GM23338 (cell line): ENCODE measurements at regions not wholly inside any gene's neighbourhood (a gene's known extent, or its start where the extent isn't known, plus 50 kb on each side); places are given as distances from the start of the nearest gene placed in this dataset.

Experiments
- ATAC-seq: fragments of 200-7000 bp; cut with Tn5 transposase; 3 replicates; pipeline ENCODE4 v1.9.1; 2020
- DNase-seq: peaks from one replicate; pipeline ENCODE4 v3.0.0-alpha.2; 2015; ENCODE audit warnings: low spot score
- H2AFZ ChIP-seq: fragments of 200-600 bp; sonication (generic); 2 replicates; pipeline ENCODE4 v1.8.0; 2016; ENCODE audit warnings: antibody characterized with exemption, mild to moderate bottlenecking, moderate library complexity
- H3F3A ChIP-seq: fragments of 200-600 bp; sonication (generic); replicated peaks from 2 replicates; pipeline ENCODE4 v1.8.0; 2017; ENCODE audit warnings: antibody characterized with exemption, mixed run types, low read depth
- H3K27ac ChIP-seq: fragments of 200-600 bp; sonication (generic); 2 replicates; pipeline ENCODE4 v1.6.1; 2016; ENCODE audit warnings: low read depth
- H3K27me3 ChIP-seq: fragments of 200-600 bp; sonication (generic); 2 replicates; pipeline ENCODE4 v1.8.0; 2016; ENCODE audit warnings: mild to moderate bottlenecking, mixed run types, moderate library complexity; ENCODE audit not compliant: insufficient read depth
- H3K36me3 ChIP-seq: fragments of 200-600 bp; sonication (generic); 2 replicates; pipeline ENCODE4 v1.8.0; 2016; ENCODE audit warnings: mild to moderate bottlenecking; ENCODE audit not compliant: insufficient read depth
- H3K4me1 ChIP-seq: fragments of 200-600 bp; sonication (generic); 2 replicates; pipeline ENCODE4 v1.8.0; 2016; ENCODE audit warnings: mild to moderate bottlenecking, moderate library complexity; ENCODE audit not compliant: insufficient read depth
- H3K4me2 ChIP-seq: fragments of 200-600 bp; sonication (generic); 2 replicates; pipeline ENCODE4 v1.7.1; 2017; ENCODE audit warnings: mixed run types
- H3K4me3 ChIP-seq: fragments of 200-600 bp; sonication (generic); 2 replicates; pipeline ENCODE4 v1.6.1; 2016; ENCODE audit warnings: mixed run types
- H3K79me2 ChIP-seq: fragments of 200-600 bp; sonication (generic); replicated peaks from 2 replicates; pipeline ENCODE4 v1.8.0; 2017; ENCODE audit warnings: mild to moderate bottlenecking; ENCODE audit not compliant: insufficient read depth
- H3K9me2 ChIP-seq: fragments of 200-600 bp; sonication (generic); 2 replicates; pipeline ENCODE4 v1.8.0; 2017; ENCODE audit not compliant: insufficient read depth
- H4K20me1 ChIP-seq: fragments of 200-600 bp; sonication (generic); replicated peaks from 2 replicates; pipeline ENCODE4 v1.8.0; 2017; ENCODE audit warnings: mild to moderate bottlenecking; ENCODE audit not compliant: insufficient read depth
- H3K27ac Mint-ChIP-seq: 2 replicates; pipeline ENCODE4 v1.8.0; 2020; ENCODE audit warnings: inconsistent platforms, mild to moderate bottlenecking, moderate library complexity, mixed read lengths
- H3K27me3 Mint-ChIP-seq: 3 replicates; pipeline ENCODE4 v1.8.0; 2022; ENCODE audit warnings: low read depth, mild to moderate bottlenecking, moderate library complexity, mixed read lengths, inconsistent platforms; ENCODE audit not compliant: insufficient read depth, poor library complexity
- H3K36me3 Mint-ChIP-seq: 3 replicates; pipeline ENCODE4 v1.8.0; 2021; ENCODE audit warnings: low read depth, mild to moderate bottlenecking, inconsistent platforms, moderate library complexity, mixed read lengths
- H3K4me1 Mint-ChIP-seq: 3 replicates; pipeline ENCODE4 v1.8.0; 2020; ENCODE audit warnings: mild to moderate bottlenecking, inconsistent platforms, mixed read lengths
- H3K4me3 Mint-ChIP-seq: 3 replicates; pipeline ENCODE4 v1.8.0; 2021; ENCODE audit warnings: moderate library complexity, mild to moderate bottlenecking, inconsistent platforms, mixed read lengths
- H3K9me3 Mint-ChIP-seq: 3 replicates; pipeline ENCODE4 v1.8.0; 2020; ENCODE audit warnings: moderate library complexity, mild to moderate bottlenecking, inconsistent platforms, mixed read lengths
- CREB1 ChIP-seq: fragments of 250-450 bp; sonication (Bioruptor Pico); IDR thresholded peaks from 2 replicates; pipeline ENCODE4 v1.5.0; 2020; ENCODE audit warnings: low read depth, mild to moderate bottlenecking, moderate library complexity
- ETS1 ChIP-seq: IDR thresholded peaks from 2 replicates; pipeline ENCODE4 v1.6.1; 2016; ENCODE audit warnings: antibody characterized with exemption
- EZH2 ChIP-seq: fragments of 200-600 bp; sonication (generic); IDR thresholded peaks from one replicate; pipeline ENCODE4 v1.8.0; 2017; ENCODE audit warnings: antibody characterized with exemption, mild to moderate bottlenecking, low read depth; ENCODE audit not compliant: unreplicated experiment
- NANOG ChIP-seq: IDR thresholded peaks from 2 replicates; pipeline ENCODE4 v1.6.1; 2016; ENCODE audit warnings: antibody characterized with exemption, borderline replicate concordance
- POLR2AphosphoS5 ChIP-seq: IDR thresholded peaks from 2 replicates; pipeline ENCODE4 v1.6.1; 2016; ENCODE audit warnings: antibody characterized with exemption, low read depth
- REST ChIP-seq: IDR thresholded peaks from one replicate; pipeline ENCODE4 v1.6.1; 2018; ENCODE audit warnings: antibody characterized with exemption; ENCODE audit not compliant: unreplicated experiment
- ZNF114 ChIP-seq: fragments of 250-450 bp; sonication (Bioruptor Pico); IDR thresholded peaks from 2 replicates; pipeline ENCODE4 v1.5.0; 2020; ENCODE audit warnings: mild to moderate bottlenecking, moderate library complexity
- TF ChIP-seq, protein P1 (sequence below), 2 experiments: fragments of 200-600 bp in 1 of 2; sonication (generic) in 1 of 2; conservative IDR thresholded peaks; 2 replicates each; pipeline versions ENCODE4 v1.5.1 to v1.6.1; 2016 to 2017; ENCODE audit warnings: antibody characterized with exemption in 2 of 2, low read depth in 2 of 2, mild to moderate bottlenecking in 2 of 2, moderate library complexity in 1 of 2

DNA sequence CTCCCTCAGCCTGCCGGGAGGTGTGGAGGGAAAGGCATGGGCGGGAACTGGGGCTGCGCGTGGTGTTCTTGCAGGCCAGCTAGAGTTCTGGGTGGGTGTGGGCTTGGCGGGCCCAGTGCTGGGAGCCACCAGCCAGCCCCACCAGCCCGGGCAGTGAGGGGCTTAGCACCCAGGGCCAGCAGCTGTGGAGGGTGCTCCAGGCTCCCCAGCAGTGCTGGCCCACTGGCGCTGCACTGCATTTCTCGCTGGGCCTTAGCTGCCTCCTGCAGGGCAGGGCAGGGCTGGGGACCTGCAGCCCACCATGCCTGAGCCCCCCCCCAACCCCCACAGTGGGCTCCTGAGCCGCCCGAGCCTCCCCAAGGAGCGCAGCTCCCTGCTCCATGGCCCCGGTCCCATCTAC is 304.2 kb downstream of the KCNA4 start (continued):
- TF ChIP-seq ZNF114 = no peak
- TF ChIP-seq ETS1 = no peak

DNA sequence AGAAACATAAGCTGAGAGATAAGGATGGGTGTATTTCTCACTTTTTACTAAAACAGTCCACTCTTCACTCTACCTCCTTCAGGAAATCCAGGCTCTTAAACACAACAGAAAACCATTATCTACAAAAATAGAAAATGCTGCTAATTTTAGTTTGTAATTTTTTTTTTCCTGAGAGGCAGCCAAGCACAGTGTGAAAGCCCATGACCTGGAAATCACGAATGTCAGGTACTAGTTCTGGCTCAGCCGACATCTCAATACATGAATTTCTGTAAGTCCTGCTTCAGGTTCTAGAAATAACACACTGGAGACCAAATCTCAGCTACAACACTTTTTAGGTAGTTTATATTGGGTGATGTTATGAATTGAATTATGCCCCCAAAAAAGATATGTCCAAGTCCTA is 308.9 kb downstream of the KCNA4 start:
- no peaks in the 10 kb centered on the region for H3K27me3 ChIP-seq
- Mint-ChIP-seq H3K36me3 (peaks cover 9% of the 10 kb centered on the region; the same call in 2 of the 3 replicates), H3K27ac (no peak overlapping the region), H3K9me3 (peaks cover 18% of the 10 kb centered on the region), H3K4me3 (no peak overlapping the region), H3K27me3 (peaks cover 2% of the 10 kb centered on the region), H3K4me1 (peaks cover 6% of the 10 kb centered on the region; the same call in 1 of the 3 replicates)
- peaks cover 3% of the 10 kb centered on the region for H3K9me2 ChIP-seq
- no peaks in the 10 kb centered on the region for H3F3A ChIP-seq
- no peaks in the 10 kb centered on the region for H3K4me1 ChIP-seq
- no peak for ATAC-seq
- no peak overlapping the region for H3K4me2 ChIP-seq
- H3K36me3 ChIP-seq = no peaks in the 10 kb centered on the region
- no peaks in the 10 kb centered on the region for H4K20me1 ChIP-seq
- no peaks in the 10 kb centered on the region for H3K79me2 ChIP-seq
- no peak overlapping the region for H3K27ac ChIP-seq
- DNase-seq = no peak
- no peak overlapping the region for H2AFZ ChIP-seq
- no peak overlapping the region for H3K4me3 ChIP-seq
- TF ChIP-seq ETS1 (no peak), EZH2 (no peak), NANOG (no peak), CREB1 (CRISPR knock-in tag) (no peak), POLR2AphosphoS5 (no peak), REST (no peak)
- TF ChIP-seq, protein P1, sequence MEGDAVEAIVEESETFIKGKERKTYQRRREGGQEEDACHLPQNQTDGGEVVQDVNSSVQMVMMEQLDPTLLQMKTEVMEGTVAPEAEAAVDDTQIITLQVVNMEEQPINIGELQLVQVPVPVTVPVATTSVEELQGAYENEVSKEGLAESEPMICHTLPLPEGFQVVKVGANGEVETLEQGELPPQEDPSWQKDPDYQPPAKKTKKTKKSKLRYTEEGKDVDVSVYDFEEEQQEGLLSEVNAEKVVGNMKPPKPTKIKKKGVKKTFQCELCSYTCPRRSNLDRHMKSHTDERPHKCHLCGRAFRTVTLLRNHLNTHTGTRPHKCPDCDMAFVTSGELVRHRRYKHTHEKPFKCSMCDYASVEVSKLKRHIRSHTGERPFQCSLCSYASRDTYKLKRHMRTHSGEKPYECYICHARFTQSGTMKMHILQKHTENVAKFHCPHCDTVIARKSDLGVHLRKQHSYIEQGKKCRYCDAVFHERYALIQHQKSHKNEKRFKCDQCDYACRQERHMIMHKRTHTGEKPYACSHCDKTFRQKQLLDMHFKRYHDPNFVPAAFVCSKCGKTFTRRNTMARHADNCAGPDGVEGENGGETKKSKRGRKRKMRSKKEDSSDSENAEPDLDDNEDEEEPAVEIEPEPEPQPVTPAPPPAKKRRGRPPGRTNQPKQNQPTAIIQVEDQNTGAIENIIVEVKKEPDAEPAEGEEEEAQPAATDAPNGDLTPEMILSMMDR (conservative IDR thresholded peaks at IDR 0.05; ENCODE audit: low read depth in 2 of 2) = no peak
